HCT116 (cell line): ENCODE measurements at regions not wholly inside any gene's neighbourhood (a gene's known extent, or its start where the extent isn't known, plus 50 kb on each side); places are given as distances from the start of the nearest gene placed in this dataset.

Experiments
- CEBPB ChIP-seq: IDR thresholded peaks from 2 replicates; pipeline ENCODE4 v1.6.1; 2012; ENCODE audit warnings: low read depth
- CTCF ChIP-seq, 3 experiments: fragments of 200-600 bp in 1 of 3; sonication (generic) in 1 of 3; IDR thresholded peaks in 2 of 3; conservative IDR thresholded peaks in 1 of 3; 2 replicates each; pipeline ENCODE4 v1.5.1; 2012 to 2017; ENCODE audit warnings: low read depth in 2 of 3, low read length in 2 of 3, antibody characterized with exemption in 1 of 3, borderline replicate concordance in 1 of 3, control low read depth in 1 of 3, mild to moderate bottlenecking in 1 of 3, mixed read lengths in 1 of 3, mixed run types in 1 of 3, moderate library complexity in 1 of 3; ENCODE audit not compliant: insufficient read depth in 1 of 3
- EZH2 ChIP-seq: fragments of 200-600 bp; sonication (generic); IDR thresholded peaks from 2 replicates; pipeline ENCODE4 v1.6.1; 2017; ENCODE audit warnings: antibody characterized with exemption, mixed run types
- EZH2phosphoT487 ChIP-seq: fragments of 200-600 bp; IDR thresholded peaks from 2 replicates; pipeline ENCODE4 v1.6.1; 2018; ENCODE audit warnings: antibody characterized with exemption, borderline replicate concordance
- POLR2A ChIP-seq: IDR thresholded peaks from 2 replicates; pipeline ENCODE4 v1.7.0; 2011; ENCODE audit warnings: borderline replicate concordance; ENCODE audit not compliant: insufficient read depth, insufficient read length; ENCODE audit errors: extremely low read depth
- SP1 ChIP-seq: IDR thresholded peaks from 2 replicates; pipeline ENCODE4 v1.6.1; 2012; ENCODE audit warnings: low read depth
- YY1 ChIP-seq: IDR thresholded peaks from 2 replicates; pipeline ENCODE4 v1.6.1; 2011; ENCODE audit warnings: low read length, low read depth, moderate library complexity, mild to moderate bottlenecking; ENCODE audit not compliant: insufficient replicate concordance; ENCODE audit errors: extremely low read depth
- ZNF274 ChIP-seq: fragments of 200-500 bp; sonication (Bioruptor generic); IDR thresholded peaks from 2 replicates; pipeline ENCODE4 v1.6.1; 2014; ENCODE audit warnings: mild to moderate bottlenecking, low read depth, low read length, inconsistent platforms
- TF ChIP-seq, protein P1 (sequence below): IDR thresholded peaks from 2 replicates; pipeline ENCODE4 v1.6.1; 2012
- TF ChIP-seq, protein P2 (sequence below): IDR thresholded peaks from 2 replicates; pipeline ENCODE4 v1.6.1; 2011; ENCODE audit warnings: mild to moderate bottlenecking, low read length, moderate library complexity; ENCODE audit not compliant: insufficient replicate concordance; ENCODE audit errors: extremely low read depth
- TF ChIP-seq, protein P3 (sequence below): IDR thresholded peaks from 2 replicates; pipeline ENCODE4 v1.6.1; 2012; ENCODE audit warnings: low read depth

DNA sequence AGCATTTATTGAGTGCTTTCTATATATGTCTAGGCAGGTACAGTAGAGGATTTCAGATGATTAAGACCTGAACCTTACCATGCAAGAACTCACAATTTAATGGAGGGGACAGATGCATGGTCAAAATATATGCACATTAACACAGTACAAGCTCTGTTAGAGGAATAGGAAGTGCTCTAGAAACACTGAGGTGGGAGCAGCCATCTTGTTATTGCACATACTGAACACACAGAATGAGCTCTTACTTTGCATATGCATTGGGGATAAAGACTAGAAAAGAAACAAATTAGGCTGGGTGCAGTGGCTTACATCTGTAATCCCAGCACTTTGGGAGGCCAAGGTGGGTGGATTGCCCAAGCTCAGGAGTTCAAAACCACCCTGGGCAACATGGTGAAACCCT, 438.3 kb downstream of the UTRN start:
- TF ChIP-seq POLR2A (no peak), EZH2phosphoT487 (no peak), CTCF (IDR thresholded peaks at IDR 0.05 in 2 of 3, conservative IDR thresholded peaks at IDR 0.05 in 1 of 3; ENCODE audit: borderline replicate concordance in 1 of 3, insufficient read depth in 1 of 3, low read depth in 2 of 3, low read length in 2 of 3) (no peak), CEBPB (no peak), YY1 (no peak), EZH2 (no peak), SP1 (no peak), ZNF274 (no peak)
- TF ChIP-seq, protein P1, sequence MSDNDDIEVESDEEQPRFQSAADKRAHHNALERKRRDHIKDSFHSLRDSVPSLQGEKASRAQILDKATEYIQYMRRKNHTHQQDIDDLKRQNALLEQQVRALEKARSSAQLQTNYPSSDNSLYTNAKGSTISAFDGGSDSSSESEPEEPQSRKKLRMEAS: no peak
- TF ChIP-seq, protein P2, sequence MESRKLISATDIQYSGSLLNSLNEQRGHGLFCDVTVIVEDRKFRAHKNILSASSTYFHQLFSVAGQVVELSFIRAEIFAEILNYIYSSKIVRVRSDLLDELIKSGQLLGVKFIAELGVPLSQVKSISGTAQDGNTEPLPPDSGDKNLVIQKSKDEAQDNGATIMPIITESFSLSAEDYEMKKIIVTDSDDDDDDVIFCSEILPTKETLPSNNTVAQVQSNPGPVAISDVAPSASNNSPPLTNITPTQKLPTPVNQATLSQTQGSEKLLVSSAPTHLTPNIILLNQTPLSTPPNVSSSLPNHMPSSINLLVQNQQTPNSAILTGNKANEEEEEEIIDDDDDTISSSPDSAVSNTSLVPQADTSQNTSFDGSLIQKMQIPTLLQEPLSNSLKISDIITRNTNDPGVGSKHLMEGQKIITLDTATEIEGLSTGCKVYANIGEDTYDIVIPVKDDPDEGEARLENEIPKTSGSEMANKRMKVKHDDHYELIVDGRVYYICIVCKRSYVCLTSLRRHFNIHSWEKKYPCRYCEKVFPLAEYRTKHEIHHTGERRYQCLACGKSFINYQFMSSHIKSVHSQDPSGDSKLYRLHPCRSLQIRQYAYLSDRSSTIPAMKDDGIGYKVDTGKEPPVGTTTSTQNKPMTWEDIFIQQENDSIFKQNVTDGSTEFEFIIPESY: no peak
- TF ChIP-seq, protein P3, sequence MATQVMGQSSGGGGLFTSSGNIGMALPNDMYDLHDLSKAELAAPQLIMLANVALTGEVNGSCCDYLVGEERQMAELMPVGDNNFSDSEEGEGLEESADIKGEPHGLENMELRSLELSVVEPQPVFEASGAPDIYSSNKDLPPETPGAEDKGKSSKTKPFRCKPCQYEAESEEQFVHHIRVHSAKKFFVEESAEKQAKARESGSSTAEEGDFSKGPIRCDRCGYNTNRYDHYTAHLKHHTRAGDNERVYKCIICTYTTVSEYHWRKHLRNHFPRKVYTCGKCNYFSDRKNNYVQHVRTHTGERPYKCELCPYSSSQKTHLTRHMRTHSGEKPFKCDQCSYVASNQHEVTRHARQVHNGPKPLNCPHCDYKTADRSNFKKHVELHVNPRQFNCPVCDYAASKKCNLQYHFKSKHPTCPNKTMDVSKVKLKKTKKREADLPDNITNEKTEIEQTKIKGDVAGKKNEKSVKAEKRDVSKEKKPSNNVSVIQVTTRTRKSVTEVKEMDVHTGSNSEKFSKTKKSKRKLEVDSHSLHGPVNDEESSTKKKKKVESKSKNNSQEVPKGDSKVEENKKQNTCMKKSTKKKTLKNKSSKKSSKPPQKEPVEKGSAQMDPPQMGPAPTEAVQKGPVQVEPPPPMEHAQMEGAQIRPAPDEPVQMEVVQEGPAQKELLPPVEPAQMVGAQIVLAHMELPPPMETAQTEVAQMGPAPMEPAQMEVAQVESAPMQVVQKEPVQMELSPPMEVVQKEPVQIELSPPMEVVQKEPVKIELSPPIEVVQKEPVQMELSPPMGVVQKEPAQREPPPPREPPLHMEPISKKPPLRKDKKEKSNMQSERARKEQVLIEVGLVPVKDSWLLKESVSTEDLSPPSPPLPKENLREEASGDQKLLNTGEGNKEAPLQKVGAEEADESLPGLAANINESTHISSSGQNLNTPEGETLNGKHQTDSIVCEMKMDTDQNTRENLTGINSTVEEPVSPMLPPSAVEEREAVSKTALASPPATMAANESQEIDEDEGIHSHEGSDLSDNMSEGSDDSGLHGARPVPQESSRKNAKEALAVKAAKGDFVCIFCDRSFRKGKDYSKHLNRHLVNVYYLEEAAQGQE: no peak
